HT1080 (cell line): ENCODE measurements at regions not wholly inside any gene's neighbourhood (a gene's known extent, or its start where the extent isn't known, plus 50 kb on each side); places are given as distances from the start of the nearest gene placed in this dataset.

Experiments
- DNase-seq: peaks from one replicate; pipeline ENCODE4 v3.0.0-alpha.2; 2015; ENCODE audit warnings: low read depth

DNA sequence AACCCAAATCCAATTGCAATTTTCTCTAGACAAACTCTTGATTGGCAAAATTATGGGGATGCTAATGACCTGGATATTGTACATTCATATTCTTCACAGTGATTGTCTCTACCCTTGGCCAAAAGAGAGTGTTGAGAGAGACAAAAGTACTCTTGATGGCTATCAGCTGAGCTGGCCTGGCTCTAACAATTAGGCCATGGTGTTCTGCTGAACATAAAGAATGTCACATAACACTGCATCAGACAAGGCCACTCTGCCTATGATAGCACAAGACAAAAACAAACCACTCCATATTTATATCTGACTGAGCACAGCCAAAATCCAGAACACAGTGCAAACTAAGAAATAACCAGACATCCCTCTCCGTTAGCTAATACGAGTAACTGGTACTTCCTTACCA is 101.7 kb downstream of the ADAMTS1 start:
- no peak for DNase-seq

DNA sequence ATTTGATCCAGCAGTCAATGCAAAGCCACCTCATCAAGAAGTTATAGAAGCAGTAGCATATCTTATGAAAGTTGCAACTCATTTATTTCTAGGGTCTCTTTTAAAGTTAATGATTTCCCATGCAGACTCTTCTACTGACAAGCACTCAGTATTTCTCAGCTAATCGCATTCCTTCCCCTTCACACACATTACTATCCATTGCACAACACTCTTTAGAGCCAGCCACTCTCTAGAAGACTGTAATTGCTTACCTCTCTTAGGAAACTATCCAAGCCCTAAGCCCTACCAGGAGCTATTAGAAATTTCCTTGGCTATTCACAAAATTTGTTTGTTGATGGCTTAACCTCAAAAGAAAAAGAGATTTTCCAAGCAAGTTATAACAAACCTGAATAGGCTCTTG is 106.0 kb downstream of the ADAMTS1 start:
- DNase-seq = no peak

GRCh38 chr21:26736449-26736848 is 108.8 kb downstream of the ADAMTS1 start:
- no peak for DNase-seq

GRCh38 chr21:26732432-26733221 is 112.6 kb downstream of the ADAMTS1 start:
- DNase-seq = peak; percentile 15

DNA sequence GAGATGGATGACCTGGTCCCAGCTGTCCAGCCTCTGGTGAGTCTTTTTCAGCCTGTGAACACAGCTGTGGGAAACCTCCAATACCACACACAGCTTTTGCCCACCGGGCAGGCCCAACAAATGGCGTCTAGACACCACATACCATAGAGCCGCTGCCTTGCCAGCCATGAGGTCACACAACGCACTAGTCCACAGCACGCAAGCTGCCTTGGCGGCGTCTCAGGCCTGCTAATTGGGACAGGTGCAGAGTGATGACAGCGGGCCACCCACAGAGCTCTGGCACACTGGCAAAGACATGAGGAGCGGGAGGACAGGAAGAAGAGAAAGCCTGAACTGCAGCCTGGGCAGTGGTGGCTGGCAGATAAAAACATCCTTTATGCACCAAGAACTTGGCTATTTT is 125.5 kb downstream of the ADAMTS1 start:
- DNase-seq = no peak

DNA sequence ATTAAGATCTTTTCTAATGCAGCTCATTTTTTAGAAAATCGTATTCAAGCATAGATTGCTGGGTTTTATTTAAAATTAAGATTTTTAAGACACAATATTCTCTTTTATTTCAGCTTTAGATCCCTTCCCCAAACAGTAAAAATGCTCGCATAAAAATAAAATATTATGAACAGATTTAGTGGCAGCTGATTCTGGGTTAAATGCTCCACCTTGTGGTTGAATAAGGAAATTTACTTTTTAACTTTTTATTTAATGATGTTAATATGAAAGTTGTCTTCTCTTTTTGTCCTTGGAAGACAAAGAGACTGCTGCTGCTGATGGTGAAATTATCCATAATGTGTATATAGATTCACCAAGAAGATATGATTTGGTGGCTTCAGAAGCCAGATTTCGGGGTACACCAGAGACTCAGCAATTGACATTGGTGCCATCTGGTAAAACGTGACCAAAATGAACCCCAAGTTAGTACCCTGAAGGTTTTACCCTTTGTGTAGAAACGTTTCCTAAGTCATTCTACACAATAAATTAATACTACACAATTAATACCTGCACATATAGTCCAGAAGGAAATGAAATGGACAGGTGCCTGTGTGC is 128.0 kb downstream of the ADAMTS1 start:
- DNase-seq = peak; percentile 16

- peak; percentile 48 for DNase-seq
Observed at GRCh38 chr21:26715878-26716506, 129.2 kb downstream of the ADAMTS1 start.

- DNase-seq = no peak
Observed at GRCh38 chr21:26715116-26715515, 130.1 kb downstream of the ADAMTS1 start.

GRCh38 chr21:26710155-26710554 is 135.1 kb downstream of the ADAMTS1 start:
- no peak for DNase-seq

GRCh38 chr21:26709090-26709489 is 136.0 kb upstream of the CYYR1 start:
- peak; percentile 33 for DNase-seq

DNA sequence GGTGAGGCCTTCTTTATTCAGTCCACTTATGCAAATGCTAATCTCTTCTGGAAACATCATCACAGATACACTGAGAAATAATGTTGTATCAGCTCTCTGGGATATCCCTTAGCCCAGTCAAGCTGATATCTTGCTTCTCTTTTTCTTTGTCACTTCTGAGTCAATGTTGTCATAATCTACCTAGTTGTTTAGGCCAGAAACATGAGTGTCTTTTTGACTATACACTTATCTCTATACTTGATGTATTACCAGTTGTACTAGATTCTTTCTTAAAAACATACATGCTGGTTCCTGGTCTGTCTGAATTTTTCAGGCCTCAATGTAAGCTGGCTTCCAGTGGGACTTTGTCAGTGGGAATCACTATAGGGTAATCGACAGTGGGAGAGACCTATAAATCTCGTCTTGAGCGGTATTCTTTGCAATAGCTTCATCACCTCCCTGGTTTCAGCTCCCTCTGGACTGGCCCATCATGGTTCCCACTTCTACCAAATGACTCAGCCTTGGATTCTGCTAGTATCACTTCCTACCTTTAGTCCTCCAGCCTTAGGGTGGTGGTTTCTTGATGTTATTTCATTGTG is 135.2 kb upstream of the CYYR1 start:
- peak; percentile 5 for DNase-seq

- DNase-seq = no peak
Observed at GRCh38 chr21:26707246-26707645, 134.2 kb upstream of the CYYR1 start.

- no peak for DNase-seq
Observed at GRCh38 chr21:26698416-26698815, 125.3 kb upstream of the CYYR1 start.

- no peak for DNase-seq
Observed at GRCh38 chr21:26691416-26691815, 118.3 kb upstream of the CYYR1 start.

DNA sequence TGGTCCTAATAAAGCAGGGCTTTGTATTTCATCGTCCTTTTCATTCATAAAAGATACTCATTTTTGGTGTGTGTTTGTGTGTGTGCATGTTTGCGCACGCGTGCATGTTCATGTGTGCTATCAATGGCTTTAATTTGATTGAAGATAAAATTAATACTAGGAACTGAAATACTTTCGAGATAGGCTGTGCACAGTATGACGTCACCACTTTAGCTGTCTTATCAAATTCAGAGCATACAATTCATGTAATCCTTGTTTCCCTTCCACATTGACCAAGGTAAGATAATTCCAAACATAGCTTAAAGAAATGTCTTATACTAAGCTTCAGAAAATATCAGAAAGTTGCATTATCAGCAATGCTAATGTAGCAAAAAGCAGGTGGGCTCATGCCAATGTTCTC is 113.6 kb upstream of the CYYR1 start:
- DNase-seq = no peak

GRCh38 chr21:26686278-26686677 is 113.2 kb upstream of the CYYR1 start:
- peak; percentile 77 for DNase-seq

- DNase-seq = no peak
Observed at GRCh38 chr21:26684889-26685288, 111.8 kb upstream of the CYYR1 start.

- DNase-seq = no peak
Observed at GRCh38 chr21:26683996-26684395, 110.9 kb upstream of the CYYR1 start.

GRCh38 chr21:26679284-26679683 is 106.2 kb upstream of the CYYR1 start:
- no peak for DNase-seq

DNA sequence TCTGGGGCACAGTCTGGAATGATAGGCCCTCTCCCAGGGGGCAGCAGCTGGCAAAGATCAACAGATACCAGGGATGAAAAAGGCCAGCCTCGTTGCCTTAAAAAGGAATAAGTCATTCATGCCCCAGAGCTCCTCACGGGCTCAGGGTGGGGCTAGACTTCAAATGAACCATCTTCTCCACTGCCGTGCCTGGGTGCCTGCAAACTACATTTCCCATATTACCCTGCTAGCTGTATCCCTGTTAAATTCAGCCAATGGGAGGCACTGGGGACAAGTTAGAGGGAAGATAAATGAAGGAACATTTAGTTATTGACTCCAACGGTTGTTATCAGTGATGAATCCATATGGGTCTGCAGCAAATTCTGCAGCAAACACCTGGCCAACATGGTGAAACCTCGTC is 101.2 kb upstream of the CYYR1 start:
- DNase-seq = no peak

DNA sequence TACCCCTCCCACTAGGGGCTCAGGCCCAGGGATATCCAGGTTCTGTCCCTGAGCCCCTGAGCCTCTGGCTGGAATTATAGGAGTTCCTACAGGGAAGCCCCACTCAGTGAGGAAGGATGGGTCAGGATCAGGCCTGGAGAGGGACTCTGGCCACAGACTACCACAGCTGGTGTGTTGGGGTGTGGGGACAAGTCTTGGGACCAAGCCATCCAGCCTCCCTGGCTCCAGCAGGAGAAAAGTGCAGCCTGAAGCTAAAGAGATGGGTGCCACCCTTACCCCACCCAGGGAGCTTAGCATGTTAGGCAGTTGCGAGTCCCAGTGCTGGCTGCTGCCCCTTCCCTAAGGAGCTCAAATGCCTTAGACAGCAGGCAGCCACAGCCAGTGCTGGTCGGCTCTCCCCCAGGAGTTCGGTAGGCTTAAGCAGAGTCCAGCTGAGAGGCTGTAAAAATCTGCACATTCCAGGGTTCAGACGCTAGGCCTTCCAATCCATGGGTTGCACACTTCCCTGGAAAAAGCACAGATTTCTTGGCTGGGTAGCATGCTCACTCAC is 96.2 kb upstream of the CYYR1 start:
- DNase-seq = no peak

DNA sequence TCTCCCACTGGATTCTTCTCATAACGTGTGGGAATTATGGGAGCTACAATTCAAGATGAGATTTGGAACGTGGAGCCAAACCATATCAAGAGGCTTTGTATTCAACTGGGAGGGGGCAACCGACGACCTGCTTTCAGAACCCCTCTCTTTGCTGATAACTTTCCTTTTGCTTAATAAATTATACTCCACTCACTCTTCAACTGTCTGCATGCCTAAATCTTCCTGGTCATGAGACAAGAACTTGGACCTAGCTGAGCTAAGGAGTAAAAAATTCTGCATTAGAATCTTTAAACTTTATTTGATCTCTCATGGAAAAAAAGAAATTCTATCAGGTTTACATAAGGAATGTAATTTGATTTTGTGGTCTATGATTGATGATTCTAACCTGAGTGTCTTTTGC is 86.7 kb upstream of the CYYR1 start:
- no peak for DNase-seq
